CD4-positive, alpha-beta T cell treated with Interleukin-15 for 1 hour (primary cell): ENCODE measurements at regions not wholly inside any gene's neighbourhood (a gene's known extent, or its start where the extent isn't known, plus 50 kb on each side); places are given as distances from the start of the nearest gene placed in this dataset.
"Not testable (repeated sequence)": the region's sequence is repeated elsewhere in the genome, so short reads cannot be mapped to it uniquely, and the experiment has no call there.

Experiments used
- DNase-seq: peaks from one replicate; pipeline ENCODE4 v3.0.0-alpha.2; 2020

DNA sequence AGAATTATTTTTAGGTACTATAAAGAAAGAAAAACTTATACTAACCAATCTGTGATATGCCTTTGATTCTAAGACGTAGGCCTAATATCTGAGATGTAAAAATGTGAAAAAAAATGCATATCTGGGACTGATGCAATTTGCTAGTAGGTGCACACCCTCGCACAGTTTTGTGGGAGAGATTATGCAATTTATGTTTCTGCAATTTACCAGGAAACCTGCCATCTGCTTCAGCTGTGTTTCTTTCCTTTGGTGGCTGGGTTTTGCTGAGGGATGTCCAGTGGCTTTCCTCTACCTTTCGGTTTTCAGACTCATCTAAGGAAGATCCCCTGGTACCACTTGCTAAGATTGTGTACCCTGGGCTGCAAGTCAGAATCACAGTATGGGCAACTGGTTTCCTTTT lies 186.9 kb downstream of the ZFP64 start:
- DNase-seq: no peak

DNA sequence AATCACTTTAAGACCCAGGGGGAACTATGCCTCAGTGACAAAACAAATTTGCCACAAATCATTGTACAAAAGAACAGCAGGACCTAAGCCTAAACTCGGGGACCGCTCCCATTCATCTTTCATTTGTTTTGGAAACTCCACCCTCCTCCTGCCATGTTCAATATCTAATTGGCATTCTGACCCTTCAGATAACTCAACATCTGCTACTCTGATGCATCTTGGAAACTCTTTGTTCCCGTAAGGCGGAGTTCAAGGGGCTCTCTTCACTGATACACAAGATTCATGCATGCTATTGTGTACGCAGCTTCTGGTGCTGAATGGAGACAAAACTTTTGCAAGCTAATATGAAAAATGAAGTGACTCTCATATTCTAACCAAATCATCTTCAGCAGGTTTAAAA lies 187.6 kb downstream of the ZFP64 start:
- no peak for DNase-seq

DNA sequence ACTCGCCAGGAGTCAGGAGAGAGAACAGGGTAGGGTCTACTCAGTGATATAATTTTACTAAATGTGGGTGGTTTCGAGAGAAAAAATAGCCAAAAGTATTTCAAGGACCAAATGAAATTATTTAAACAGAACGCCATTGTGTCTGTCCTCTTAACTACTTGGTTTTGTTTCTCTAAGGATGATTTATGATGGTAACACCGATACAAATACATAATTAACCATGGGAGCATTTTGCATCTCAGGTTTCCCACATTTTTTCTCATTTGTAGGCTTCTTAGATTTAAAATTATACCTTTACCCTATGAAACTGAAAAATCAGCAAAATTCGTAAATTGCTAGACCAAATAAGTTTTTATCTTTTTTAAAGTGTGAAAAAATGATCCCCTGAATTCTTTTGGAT lies 188.2 kb downstream of the ZFP64 start:
- DNase-seq: no peak

DNA sequence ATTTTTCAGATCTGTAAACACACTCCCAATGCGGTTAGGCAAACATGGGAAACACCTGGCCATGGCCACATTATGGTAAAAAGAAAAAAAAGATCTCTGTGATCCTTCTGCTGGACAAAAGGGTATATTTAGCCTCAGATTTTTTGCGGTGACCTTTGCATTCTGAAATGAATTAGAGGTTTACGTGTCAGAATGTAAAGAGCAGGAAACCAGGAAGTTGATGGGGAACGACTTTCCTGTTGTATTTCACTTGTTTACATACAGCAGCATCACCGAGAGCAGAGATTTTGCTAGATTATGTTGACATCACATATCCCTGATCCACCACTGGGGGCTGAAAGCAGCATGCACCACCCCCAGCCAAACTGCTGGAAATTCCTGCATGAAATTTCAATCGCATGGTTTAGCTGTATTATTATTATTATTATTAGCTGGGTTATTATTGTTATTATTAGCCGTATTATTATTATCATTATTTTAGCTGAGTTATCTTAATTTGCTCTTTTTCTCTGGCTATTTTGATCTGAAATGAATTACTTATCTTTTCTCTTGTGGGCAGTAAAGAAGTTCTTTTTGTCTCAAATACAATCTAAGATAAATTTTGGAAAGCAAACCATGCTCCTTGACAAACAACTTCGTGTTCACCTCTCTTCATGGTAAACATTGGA lies 189.4 kb downstream of the ZFP64 start:
- DNase-seq: no peak

DNA sequence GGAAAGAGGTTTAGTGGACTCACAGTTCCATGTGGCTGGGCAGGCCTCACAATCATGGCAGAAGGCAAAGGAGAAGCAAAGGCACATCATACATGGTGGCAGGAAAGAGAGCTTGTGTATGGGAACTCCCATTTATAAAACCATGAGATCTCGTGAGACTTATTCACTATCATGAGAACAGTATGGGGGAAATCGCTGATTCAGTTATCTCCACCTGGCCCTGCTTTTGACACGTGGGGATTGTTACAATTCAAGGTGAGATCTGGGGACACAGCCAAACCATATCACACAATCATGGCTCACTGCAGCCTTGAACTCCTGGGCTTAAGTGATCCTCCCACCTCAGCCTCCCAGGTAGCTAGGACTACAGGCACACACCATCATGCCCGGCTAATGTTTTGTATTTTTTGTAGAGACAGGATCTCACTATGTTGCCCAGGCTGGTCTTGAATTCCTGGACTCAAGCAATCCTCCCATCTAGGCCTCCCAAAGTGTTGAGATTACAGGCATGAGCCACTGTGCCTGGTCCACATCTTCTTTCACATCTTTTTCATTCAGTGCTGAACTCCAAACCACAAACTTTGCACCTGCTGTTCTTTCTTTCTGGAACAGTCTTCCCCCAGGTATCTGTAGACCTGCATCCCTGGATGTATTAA lies 194.2 kb downstream of the ZFP64 start:
- DNase-seq: not testable (repeated sequence)

DNA sequence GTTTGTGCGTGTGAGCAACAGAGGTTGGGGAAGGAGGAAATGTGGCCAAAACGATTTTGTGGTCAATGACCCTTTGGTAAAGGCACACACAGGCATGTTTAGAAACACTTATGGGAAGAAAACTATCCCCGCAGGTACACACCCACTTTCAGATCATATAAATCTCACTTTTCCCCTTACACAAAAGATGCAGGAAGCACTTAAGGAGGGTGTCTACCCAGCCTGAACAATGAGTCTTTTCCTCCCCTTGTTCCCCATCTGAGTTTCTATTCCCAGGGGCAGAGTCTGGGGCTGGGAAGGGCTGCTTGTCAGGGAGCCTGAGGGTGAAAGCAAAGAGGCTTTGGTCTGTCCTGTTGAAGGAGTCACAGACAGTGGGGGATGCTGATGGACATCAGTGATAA lies 193.2 kb upstream of the SALL4 start:
- DNase-seq: no peak

DNA sequence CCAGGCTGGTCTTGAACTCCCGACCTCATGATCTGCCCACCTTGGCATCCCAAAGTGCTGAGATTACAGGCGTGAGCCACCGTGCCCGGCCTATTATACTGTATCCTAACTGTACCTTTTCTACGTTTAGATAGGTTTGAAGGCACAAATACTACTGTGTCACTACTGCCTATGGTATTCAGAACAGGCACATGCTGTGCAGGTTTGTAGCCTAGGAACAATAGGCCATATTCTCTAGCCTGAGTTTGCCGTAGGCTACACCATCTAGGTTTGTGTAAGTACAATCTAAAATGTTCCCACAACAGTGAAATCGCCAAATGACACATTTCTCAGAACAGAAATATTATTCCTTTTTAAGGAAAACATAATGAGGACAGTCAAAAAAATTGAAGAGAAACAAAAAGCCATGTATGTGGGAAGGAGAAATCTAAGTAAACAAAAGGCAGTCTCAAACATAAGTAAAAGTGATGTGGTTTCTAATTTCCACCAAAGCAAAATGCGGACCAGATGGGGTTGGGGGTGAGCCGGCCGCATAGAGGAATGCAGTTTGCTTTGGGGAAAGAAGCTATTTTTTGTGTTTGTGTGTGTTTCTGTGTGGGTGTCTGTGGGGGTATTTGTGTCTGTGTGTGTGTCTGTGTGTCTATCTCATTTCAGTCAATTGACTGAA lies 192.6 kb upstream of the SALL4 start:
- DNase-seq: no peak

DNA sequence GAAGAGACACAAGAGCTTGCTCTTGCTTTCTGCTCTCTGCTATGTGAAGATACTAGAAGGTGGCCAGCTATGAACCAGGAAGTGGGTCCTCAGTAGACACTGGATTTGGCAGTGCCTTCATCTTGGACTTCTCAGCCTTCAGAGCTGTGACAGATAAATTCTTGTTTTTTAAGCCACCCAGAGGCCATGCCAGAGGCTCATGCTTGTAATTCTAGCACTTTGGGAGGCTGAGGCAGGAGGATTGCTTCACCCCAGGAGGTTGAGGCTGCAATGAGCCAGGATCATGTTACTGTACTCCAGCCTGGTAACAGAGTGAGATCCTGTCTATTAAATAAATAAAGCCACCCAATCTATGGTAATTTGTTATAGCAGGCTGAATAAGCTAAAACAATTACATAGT lies 185.5 kb upstream of the SALL4 start:
- DNase-seq: no peak

DNA sequence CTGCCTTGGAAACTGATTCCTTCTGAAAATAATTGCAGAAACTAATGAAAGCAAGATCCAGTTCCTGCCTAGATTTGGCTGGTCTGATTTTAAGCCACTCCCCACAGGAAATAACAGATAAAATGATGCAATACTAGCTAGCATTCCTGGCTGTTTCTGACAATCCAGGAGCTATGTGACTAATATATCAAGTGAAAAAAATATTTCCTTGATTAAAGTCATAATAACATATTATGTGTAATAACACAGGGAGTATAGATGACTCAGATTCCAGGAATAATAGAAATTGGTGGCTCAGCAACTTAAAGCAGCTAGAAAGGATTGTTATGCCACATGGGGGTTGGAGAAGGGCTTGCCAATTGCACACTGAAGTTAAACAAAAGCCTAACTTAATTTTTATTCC lies 182.7 kb upstream of the SALL4 start:
- no peak for DNase-seq

DNA sequence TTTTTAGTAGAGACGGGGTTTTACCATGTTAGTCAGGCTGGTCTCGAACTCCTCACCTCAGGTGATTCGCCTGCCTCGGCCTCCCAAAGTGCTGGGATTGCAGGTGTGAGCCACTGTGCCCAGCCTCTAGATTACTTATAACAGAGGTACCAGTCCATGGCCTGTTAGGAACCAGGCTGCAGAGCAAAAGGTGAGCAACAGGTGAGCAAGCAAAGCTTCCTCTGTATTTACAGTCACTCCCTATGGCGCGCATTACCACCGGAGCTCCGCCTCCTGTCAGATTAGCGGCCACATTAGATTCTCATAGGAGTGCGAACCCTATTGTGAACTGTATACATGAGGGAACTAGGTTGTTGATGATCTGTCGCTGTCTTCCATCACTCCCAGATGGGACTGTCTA lies 178.0 kb upstream of the SALL4 start:
- DNase-seq: no peak

DNA sequence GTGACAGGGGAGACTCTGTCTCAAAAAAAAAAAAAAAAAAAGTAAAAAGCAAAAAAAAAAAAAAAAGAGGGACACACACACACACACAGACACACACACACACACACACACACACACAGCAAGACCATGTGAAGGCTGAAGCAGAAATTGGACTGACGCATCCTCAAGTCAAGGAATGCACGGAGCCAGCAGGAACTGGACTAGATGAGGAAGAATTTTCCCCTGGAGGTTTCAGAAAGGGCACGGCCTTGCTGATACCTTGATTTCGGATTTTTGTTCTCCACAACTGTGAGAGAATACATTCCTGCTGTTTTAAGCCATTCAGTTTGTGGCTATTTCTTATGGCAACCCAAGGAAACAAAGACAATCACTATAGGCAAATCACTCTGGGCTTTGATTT lies 176.9 kb upstream of the SALL4 start:
- DNase-seq: no peak

DNA sequence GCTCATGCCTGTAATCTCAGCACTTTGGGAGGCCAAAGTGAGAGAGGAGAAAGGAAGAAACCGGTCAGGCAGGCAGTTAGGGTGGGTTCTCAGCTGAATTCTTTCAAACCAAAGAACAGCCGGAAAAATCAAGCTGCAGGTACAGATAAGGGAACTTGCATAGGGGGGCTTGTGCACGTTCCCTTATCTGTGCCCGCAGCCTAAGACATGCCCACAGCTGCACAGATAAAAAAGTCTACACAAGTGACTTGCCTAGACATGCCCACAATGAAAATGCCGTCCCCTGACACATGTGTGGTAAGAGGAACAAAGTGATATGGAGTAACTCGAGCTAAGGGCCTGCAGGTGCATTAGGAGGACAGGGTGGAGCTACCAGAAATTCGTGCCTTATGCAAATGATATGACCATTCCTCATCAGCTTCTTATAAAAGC lies 175.8 kb upstream of the SALL4 start:
- DNase-seq: no peak

DNA sequence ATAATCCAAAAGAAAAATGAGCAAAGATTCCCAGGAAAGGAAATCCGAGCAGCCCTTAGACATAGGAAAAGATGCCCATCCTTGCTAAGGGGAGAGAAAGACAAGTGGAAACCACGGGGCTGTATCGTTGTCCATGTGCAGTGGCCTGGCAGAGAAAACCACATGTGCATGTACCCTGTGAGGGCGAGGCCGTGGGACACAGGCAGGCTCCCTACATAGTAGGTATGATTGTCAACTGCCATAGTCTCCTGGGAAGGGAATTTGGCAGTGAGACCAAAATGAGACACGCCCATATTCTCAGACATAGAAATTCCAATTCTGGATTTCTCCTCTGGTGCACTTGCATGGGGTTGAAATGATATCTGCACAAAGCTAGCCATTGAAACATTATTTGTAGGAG lies 169.7 kb upstream of the SALL4 start:
- no peak for DNase-seq

DNA sequence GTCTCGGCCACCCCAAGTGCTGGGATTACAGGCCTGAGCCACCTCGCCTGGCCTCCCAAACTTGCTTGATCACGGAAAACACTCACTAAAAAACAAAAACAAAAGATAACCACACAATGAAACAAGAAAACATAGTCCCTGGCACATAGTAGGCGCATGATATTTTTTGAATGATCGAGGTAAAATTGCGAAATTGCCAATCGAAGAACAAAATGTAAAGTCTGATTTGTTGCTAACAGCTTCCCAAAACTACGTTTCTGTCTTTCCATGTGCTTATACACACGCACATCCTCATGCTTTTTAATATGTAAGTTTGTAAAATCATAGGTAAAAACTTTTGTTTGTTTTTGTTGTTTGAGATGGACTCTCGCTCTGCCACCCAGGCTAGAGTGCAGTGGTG lies 168.5 kb upstream of the SALL4 start:
- no peak for DNase-seq

DNA sequence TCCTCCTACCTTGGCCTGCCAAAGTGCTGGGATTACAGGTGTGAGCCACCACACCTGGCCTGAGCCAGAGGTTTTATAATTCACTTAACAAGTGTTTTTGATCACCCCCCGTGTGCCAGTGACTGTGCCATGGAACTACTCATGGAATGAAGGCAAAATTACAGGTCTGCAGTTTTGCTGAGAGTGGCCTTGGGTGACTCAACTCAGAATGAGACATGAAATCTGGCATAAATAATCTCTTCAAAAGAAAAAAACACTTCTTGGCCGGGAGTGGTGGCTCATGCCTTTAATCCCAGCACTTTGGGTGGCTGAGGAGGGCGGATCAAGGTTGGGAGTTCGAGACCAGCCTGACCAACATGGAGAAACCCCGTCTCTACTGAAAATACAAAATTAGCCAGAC lies 166.9 kb upstream of the SALL4 start:
- DNase-seq: no peak

DNA sequence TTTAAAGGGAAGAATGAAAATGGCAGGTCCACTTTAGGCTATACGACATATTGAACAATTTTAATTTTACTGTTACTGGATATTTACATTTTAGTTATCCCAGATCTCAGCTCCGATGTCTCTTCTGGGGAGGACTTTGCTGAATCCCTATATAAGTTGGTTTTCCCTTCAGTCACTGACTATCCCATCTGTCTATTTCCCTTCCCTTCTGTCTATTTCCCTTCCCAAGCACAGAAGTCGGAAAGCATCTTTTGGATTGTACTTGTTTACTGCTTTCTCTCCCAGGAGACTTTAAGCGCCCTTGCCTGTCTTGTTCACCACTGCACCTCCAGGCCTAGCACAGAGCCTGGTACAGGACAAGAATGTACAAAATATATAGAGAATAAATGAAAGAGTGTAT lies 165.8 kb upstream of the SALL4 start:
- DNase-seq: no peak

DNA sequence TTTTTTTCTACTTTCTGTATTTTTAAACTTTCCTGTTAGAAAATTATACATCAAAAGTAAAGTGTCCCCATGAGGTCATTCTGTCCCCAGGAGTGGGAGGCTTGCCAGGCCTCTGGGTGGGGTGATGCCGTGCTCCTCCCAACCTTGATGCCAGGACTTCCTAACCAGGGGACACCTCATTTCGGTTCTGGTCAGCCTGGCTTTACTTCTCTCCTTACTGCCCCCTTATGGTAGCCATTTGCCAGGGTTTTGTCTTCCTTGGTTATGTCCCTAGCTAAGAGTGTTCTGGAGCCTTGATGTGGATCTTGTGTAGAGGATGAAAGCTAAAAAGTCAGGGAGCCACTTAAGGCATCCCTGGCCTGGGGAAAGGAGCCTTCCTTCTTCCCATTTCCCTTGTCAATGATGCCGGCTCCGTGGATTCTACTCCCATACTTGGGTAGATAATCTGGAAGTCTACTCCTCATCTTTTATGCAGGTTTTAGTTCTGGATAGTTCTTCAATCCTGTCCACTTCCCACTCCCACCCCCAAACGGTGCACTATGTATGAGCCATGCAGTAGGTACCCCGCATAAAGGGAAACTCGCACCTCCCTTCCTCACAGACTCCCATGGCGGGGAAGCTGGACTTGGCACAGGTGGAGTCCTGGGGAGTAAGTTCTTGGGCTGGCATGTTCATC lies 164.1 kb upstream of the SALL4 start:
- DNase-seq: no peak

DNA sequence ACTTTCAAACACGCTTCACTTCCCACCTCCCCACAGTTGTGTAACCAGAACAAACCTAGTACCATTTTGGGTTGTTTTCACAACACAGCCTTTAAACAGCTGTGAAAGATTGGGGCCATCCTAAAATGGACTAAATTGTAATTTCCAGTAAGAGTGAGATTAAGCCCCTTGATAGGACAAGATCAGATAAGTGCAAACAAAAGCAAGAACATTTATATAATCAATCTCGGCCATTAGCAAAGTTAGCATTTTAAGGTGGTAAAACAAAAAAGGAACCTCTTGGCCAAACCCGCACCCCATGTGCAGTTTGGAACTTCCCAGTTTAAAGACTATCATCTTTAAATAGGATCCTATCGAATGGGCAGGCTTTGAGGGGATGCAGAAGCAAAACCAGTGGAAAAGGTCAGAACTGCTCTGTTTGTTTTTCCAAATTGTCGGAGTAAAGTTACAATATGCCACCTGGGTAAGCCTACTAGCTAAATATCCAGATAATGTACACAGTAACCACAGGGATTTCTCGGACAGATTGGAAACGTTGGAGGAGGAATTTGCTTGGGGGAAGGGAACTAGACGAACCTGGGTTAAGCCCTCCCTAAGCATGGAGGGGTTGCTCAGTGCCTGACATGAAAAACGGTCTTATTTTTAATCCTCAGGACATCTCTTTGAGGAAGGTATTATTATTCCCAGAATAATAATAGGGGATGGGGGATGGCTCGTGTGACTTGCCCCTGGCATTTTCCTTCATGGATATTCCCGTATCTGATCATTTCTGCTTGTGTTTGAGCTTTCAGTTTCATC lies 159.8 kb upstream of the SALL4 start:
- no peak for DNase-seq

DNA sequence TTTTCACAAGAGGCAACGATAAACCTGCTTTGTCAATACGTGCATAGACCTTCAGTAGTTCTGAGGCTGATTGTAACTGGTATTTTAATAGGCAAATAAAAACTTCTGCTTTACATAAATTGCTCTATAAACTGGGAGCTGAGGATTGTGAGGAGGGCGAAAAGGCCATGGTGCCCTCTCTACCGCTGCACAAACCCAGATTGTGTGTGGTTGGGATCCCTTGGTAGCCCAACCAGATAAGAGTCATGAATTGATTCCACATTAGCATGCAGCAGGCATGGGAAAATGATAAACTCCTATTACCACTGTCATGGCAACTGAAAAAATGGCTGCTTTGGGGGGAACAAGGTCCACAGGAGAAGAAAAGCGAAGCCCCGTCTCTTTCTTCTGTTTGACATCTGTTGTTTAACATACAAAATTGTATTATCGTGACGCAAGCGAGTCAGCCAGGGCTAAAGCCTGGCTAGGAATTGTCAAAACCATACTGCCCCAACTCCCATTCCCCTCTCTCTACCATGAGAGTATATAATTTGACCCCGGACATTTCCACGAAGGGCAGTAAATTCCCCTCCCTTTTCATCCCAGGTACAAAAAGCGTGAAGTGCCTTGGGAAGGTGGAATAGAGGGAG lies 157.8 kb upstream of the SALL4 start:
- no peak for DNase-seq

DNA sequence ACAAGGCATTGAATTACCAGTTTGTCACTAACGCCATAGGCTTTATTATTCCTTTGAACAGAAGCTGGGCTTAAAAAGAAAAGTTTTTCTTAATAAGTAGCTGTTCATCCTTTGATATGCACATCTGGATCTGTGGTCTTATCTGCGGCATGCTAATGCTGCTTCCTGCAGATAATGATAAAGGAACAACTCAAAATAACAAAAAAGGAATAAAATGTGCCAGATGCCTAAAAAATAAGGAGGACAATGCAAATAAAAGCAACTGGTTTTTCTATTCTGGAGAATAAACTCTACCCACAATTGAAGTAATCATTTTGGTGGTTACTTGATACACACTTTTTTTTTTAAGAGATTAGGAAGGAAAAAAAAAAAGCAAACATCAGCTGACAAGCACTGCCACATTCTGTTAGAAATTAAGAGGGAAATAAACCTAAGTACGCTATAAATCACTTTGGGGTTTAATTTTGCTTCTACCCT lies 156.8 kb upstream of the SALL4 start:
- DNase-seq: no peak

DNA sequence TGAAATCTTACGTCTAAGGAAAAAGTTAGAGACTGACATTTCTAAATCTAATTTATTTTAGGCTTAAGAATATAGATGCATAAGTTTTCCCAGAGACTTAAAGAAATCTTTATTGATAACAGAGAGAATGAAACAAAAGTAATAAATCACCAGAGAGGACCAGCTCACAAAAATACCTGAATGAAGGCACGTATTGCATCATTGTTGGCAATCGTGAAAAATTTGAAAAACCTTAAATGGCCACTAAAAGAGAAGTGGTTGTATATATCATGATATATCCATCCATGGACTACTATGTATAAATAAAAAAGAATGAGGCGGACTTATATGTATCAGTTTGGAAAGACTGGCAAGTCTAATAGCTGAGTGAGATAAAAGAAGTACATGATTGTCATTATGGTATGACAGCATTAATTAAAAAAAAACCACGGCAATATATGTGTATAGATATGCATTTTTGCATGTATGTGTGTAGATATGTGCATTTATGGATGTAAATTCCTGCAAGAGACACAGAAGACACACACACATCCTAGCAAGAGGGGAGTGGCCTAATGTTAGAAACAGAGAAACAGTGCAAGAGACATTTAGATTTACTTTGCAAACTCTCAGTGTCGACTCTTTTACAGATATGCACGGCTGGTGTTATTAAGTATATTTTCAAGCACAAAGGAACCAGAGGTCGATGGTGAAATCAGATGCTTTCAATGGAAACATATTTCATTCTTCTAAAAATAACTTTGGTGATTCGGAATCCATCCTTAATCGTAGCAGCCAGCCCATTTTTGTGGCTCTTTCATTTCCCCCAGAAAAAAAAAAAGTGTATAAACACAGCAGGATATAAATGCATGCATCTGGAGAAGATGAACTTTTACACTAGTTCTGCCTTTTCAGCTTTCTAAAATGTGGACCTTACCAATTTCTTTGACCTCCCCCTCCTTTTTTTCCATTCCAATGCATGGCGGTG lies 156.1 kb upstream of the SALL4 start:
- DNase-seq: no peak
